Fibroblast of skin of left biceps (primary cell): ENCODE measurements at regions not wholly inside any gene's neighbourhood (a gene's known extent, or its start where the extent isn't known, plus 50 kb on each side); places are given as distances from the start of the nearest gene placed in this dataset.
"Not testable (repeated sequence)": the region's sequence is repeated elsewhere in the genome, so short reads cannot be mapped to it uniquely, and the experiment has no call there.

ENCODE experiments used
- DNase-seq, 2 experiments: peaks; one replicate each; pipeline ENCODE4 v3.0.0-alpha.2; 2013; ENCODE audit warnings: low read depth in 2 of 2

GRCh38 chr6:11384531-11385309, 152.3 kb upstream of the NEDD9 start:
- DNase-seq: peak; percentile 80 to 87

GRCh38 chr6:11381801-11382513, 149.5 kb upstream of the NEDD9 start:
- no peak for DNase-seq

GRCh38 chr6:11380969-11381744, 148.7 kb upstream of the NEDD9 start:
- DNase-seq: no peak

GRCh38 chr6:11380549-11380948, 148.1 kb upstream of the NEDD9 start:
- no peak for DNase-seq

- no peak for DNase-seq
Measured at GRCh38 chr6:11379805-11380204, 147.3 kb upstream of the NEDD9 start.

GRCh38 chr6:11378639-11379038, 146.2 kb upstream of the NEDD9 start:
- no peak for DNase-seq

- DNase-seq: no peak
Measured at GRCh38 chr6:11374036-11375010, 141.9 kb upstream of the NEDD9 start.

GRCh38 chr6:11373208-11373607, 140.7 kb upstream of the NEDD9 start:
- no peak for DNase-seq

GRCh38 chr6:11372186-11372790, 139.8 kb upstream of the NEDD9 start:
- DNase-seq: not testable (repeated sequence)

- DNase-seq: no peak
Measured at GRCh38 chr6:11370191-11371018, 137.9 kb upstream of the NEDD9 start.

GRCh38 chr6:11368760-11369159, 136.3 kb upstream of the NEDD9 start:
- DNase-seq: no peak

- no peak for DNase-seq
Measured at GRCh38 chr6:11368264-11368663, 135.8 kb upstream of the NEDD9 start.

- no peak for DNase-seq
Measured at GRCh38 chr6:11367638-11368199, 135.3 kb upstream of the NEDD9 start.

GRCh38 chr6:11366934-11367637, 134.6 kb upstream of the NEDD9 start:
- no peak for DNase-seq

GRCh38 chr6:11366183-11366933, 133.9 kb upstream of the NEDD9 start:
- DNase-seq: no peak

- DNase-seq: no peak
Measured at GRCh38 chr6:11364971-11365397, 132.5 kb upstream of the NEDD9 start.

- DNase-seq: no peak
Measured at GRCh38 chr6:11363881-11364576, 131.6 kb upstream of the NEDD9 start.

- no peak for DNase-seq
Measured at GRCh38 chr6:11362564-11362963, 130.1 kb upstream of the NEDD9 start.
